22Rv1 (cell line): ENCODE measurements at regions not wholly inside any gene's neighbourhood (a gene's known extent, or its start where the extent isn't known, plus 50 kb on each side); places are given as distances from the start of the nearest gene placed in this dataset.

ENCODE experiments used
- CTCF ChIP-seq: fragments of 450-650 bp; IDR thresholded peaks from 2 replicates; pipeline ENCODE4 v1.5.1; 2017; ENCODE audit warnings: mild to moderate bottlenecking
- ZFX ChIP-seq: fragments of 450-650 bp; IDR thresholded peaks from 2 replicates; pipeline ENCODE4 v1.6.1; 2017; ENCODE audit warnings: antibody characterized with exemption, borderline replicate concordance

- TF ChIP-seq CTCF, result no peak
- no peak for TF ChIP-seq ZFX
Measured at GRCh38 chr20:11355345-11355744, 562.3 kb upstream of the BTBD3 start.
